Endothelial cell (in vitro differentiated cells): ENCODE measurements at regions not wholly inside any gene's neighbourhood (a gene's known extent, or its start where the extent isn't known, plus 50 kb on each side); places are given as distances from the start of the nearest gene placed in this dataset.

Source experiments
- DNase-seq: peaks from one replicate; pipeline ENCODE4 v3.0.0; 2021; ENCODE audit warnings: low spot score
- H3K27ac Mint-ChIP-seq: one replicate; pipeline ENCODE4 v1.8.0; 2021; ENCODE audit warnings: mixed read lengths, inconsistent platforms; ENCODE audit not compliant: unreplicated experiment
- H3K27me3 Mint-ChIP-seq: one replicate; pipeline ENCODE4 v1.8.0; 2021; ENCODE audit warnings: mild to moderate bottlenecking, moderate library complexity, mixed read lengths, inconsistent platforms; ENCODE audit not compliant: unreplicated experiment
- H3K36me3 Mint-ChIP-seq: one replicate; pipeline ENCODE4 v1.8.0; 2021; ENCODE audit warnings: mild to moderate bottlenecking, low read depth, mixed read lengths, inconsistent platforms; ENCODE audit not compliant: unreplicated experiment
- H3K4me1 Mint-ChIP-seq: one replicate; pipeline ENCODE4 v1.8.0; 2021; ENCODE audit warnings: mild to moderate bottlenecking, mixed read lengths, inconsistent platforms; ENCODE audit not compliant: unreplicated experiment
- H3K4me3 Mint-ChIP-seq: one replicate; pipeline ENCODE4 v1.8.0; 2021; ENCODE audit warnings: mild to moderate bottlenecking, mixed read lengths, inconsistent platforms; ENCODE audit not compliant: unreplicated experiment
- H3K9me3 Mint-ChIP-seq: one replicate; pipeline ENCODE4 v1.8.0; 2021; ENCODE audit warnings: mixed read lengths, inconsistent platforms; ENCODE audit not compliant: unreplicated experiment
- TF ChIP-seq, protein P1 (sequence below): fragments of 200-600 bp; sonication (generic); IDR thresholded peaks from one replicate; pipeline ENCODE4 v1.5.0; 2021; ENCODE audit warnings: antibody characterized with exemption; ENCODE audit not compliant: unreplicated experiment

DNA sequence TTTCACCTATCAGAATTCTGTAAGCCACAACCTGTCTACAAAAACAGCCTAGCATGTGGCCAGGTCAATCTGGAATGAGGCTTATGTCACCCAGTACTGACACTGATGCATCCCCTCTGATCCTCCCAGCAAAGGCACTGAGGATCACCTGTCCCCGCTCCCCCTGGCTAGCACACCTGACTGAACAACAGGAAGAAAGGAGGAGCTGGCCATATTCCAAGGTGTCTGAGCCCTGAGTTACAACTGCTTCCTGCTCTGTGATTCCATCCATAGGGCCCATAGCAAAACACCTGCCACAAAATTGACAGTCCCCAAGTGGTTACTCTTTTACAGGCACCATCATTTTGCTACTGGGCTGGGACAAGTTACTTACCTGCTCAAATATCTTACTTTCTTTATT is 555.5 kb upstream of the CFAP20DC start:
- TF ChIP-seq, protein P1, sequence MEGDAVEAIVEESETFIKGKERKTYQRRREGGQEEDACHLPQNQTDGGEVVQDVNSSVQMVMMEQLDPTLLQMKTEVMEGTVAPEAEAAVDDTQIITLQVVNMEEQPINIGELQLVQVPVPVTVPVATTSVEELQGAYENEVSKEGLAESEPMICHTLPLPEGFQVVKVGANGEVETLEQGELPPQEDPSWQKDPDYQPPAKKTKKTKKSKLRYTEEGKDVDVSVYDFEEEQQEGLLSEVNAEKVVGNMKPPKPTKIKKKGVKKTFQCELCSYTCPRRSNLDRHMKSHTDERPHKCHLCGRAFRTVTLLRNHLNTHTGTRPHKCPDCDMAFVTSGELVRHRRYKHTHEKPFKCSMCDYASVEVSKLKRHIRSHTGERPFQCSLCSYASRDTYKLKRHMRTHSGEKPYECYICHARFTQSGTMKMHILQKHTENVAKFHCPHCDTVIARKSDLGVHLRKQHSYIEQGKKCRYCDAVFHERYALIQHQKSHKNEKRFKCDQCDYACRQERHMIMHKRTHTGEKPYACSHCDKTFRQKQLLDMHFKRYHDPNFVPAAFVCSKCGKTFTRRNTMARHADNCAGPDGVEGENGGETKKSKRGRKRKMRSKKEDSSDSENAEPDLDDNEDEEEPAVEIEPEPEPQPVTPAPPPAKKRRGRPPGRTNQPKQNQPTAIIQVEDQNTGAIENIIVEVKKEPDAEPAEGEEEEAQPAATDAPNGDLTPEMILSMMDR: no peak
- H3K27me3 Mint-ChIP-seq: peaks cover 1% of the 10 kb centered on the region
- H3K9me3 Mint-ChIP-seq: no peaks in the 10 kb centered on the region
- no peaks in the 10 kb centered on the region for H3K4me1 Mint-ChIP-seq
- H3K27ac Mint-ChIP-seq: no peak overlapping the region
- no peak for DNase-seq
- H3K36me3 Mint-ChIP-seq: no peaks in the 10 kb centered on the region
- H3K4me3 Mint-ChIP-seq: no peak overlapping the region

DNA sequence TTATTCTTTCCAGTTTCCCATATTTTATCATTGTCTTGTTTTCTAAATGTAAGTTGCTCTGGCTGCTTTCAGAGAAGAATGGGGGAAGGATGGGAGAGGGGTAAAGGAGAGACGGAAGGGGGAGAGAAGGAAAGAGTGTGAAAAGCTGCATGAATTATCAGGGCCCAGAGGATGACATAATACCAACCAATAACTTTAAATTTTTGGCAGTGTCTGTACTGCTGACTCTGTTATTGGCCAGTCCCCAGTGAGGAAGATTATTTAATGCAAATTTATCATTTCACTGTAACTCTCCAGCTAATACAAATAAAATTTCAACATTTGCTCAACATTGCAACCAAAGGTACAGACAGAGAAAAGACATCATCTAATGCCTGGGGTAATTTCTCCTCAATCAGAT is 551.7 kb upstream of the CFAP20DC start:
- TF ChIP-seq, protein P1: no peak
- no peaks in the 10 kb centered on the region for H3K4me1 Mint-ChIP-seq
- DNase-seq: no peak
- H3K4me3 Mint-ChIP-seq: no peak overlapping the region
- H3K36me3 Mint-ChIP-seq: no peaks in the 10 kb centered on the region
- H3K27ac Mint-ChIP-seq: no peak overlapping the region
- no peaks in the 10 kb centered on the region for H3K9me3 Mint-ChIP-seq
- H3K27me3 Mint-ChIP-seq: peaks cover 1% of the 10 kb centered on the region

DNA sequence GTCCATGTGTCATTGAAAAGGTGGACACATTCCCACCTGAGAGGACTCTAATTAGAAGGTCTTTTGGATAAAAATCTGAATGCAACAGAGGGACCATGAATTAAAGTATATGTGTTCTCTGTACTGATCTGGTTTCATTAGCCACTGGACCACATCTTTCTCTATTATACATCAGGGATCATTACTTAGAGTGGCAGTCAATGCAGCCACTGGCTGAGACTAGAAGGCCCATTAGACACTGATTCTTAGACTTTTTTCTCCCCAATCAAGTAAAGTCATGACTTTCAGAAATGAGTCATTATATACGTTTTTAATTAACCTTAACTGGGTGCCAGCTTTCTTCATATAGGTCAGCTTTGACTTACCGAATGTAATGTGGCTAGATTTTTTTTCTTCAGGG is 550.8 kb upstream of the CFAP20DC start:
- no peak for DNase-seq
- Mint-ChIP-seq H3K4me3 (no peak overlapping the region), H3K27ac (no peak overlapping the region)

DNA sequence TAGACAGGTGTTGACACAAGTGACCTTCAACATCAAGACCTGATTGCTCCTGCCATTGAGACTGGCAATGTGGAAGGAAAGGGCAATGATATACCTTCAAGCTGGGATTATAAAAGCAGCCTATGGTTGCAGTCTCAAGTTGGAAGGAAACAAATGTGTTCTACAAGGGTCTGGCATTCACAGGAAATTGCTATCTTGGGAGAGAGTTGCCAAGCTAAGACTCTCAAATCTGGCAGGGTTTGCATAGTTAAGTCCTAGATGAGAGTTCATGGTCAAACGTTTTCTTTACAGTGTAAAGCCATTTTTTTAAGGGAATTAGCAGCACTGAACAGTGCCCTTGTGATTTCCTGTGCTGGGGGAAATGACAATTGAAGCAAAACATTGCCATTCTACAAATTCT is 546.9 kb upstream of the CFAP20DC start:
- H3K27ac Mint-ChIP-seq: no peak overlapping the region
- H3K36me3 Mint-ChIP-seq: no peaks in the 10 kb centered on the region
- H3K9me3 Mint-ChIP-seq: no peaks in the 10 kb centered on the region
- no peak overlapping the region for H3K4me3 Mint-ChIP-seq
- no peak for DNase-seq
- no peaks in the 10 kb centered on the region for H3K4me1 Mint-ChIP-seq
- H3K27me3 Mint-ChIP-seq: no peaks in the 10 kb centered on the region
- TF ChIP-seq, protein P1: no peak

More for the DNA sequence above, 550.8 kb upstream of the CFAP20DC start:
- Mint-ChIP-seq H3K36me3 (no peaks in the 10 kb centered on the region), H3K4me1 (no peaks in the 10 kb centered on the region), H3K9me3 (no peaks in the 10 kb centered on the region), H3K27me3 (peaks cover 1% of the 10 kb centered on the region)
- TF ChIP-seq, protein P1: no peak

DNA sequence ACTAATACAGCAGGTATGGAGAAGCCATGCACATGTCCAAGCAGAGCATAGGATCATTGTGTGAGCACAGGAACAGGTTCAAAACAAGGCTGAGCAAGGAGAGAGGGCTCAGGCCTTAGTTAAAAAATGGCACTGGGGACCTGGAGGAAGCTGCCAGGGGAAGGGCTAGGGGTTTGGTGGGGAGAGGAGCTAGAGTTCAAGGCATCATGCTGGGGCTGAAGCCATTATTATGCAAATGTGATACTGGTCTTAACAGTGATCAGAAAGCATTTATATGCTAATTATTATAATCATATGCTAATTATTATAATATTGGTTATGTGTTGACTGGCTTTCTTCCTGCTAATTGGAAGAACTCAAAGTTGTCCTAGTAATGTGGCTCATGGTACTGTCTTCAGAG is 546.0 kb upstream of the CFAP20DC start:
- Mint-ChIP-seq H3K27me3 (no peaks in the 10 kb centered on the region), H3K9me3 (no peaks in the 10 kb centered on the region), H3K4me3 (no peak overlapping the region), H3K36me3 (no peaks in the 10 kb centered on the region), H3K27ac (no peak overlapping the region), H3K4me1 (no peaks in the 10 kb centered on the region)
- DNase-seq: no peak
- TF ChIP-seq, protein P1: no peak
